GM21447 (cell line): ENCODE measurements at regions not wholly inside any gene's neighbourhood (a gene's known extent, or its start where the extent isn't known, plus 50 kb on each side); places are given as distances from the start of the nearest gene placed in this dataset.

ENCODE experiments used
- ATAC-seq: cut with Tn5 transposase; IDR thresholded peaks from one replicate; pipeline ENCODE4 v1.9.1; 2021; ENCODE audit not compliant: unreplicated experiment

DNA sequence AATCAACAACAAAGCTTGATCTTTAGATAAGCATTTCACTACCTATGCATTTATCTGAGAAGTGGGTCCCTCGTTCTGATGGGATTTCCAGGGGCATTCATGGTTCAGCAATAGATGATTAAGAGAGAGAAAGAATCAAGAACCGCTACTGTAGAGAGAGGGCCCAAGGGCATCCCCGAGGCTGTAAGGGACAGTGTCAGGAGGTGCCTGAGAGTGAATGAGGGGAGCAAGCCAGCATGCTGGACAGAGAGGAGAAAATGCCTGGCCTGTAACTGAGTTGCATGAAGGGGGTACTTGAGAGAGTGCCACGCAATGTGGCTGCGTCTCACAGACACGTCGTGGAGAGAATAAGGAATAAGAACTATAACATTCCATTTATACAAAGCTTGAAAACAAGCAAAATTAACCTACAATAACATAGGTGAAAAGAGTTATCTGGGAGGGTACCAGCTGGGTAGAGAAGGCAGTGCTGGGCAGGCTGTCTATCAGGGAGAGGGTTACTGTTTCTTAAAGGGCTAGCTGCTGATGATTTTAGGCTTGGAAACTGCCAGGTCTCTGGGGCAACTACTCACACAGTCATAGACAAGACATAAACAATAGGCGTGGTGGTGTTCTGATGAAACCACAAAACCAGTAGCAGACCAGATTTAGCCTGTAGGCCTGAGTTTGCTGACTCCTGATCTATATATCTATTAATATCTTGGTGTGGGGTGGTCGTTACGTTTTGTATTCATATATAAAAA is 374.6 kb upstream of the CFAP20DC start:
- ATAC-seq, result no peak

DNA sequence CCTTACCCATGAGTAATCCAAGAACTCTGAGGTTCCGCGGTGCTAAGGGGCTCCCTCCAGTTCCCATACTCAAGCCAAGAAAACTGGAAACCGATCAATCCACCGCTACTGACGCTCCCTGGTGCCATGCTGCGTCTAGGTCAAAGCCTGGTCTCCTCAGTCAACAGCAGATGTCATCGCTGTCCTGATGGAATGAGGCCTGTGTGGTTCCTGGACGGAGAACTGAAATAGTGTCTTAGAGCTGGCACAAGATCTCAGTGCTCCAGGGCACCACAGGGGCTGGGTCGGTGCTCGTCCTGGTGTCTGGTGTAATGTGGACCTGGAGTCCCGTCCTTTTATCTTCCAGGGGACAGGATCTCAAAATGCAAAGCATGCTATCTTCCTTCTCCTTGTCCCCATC is 373.9 kb upstream of the CFAP20DC start:
- no peak for ATAC-seq

DNA sequence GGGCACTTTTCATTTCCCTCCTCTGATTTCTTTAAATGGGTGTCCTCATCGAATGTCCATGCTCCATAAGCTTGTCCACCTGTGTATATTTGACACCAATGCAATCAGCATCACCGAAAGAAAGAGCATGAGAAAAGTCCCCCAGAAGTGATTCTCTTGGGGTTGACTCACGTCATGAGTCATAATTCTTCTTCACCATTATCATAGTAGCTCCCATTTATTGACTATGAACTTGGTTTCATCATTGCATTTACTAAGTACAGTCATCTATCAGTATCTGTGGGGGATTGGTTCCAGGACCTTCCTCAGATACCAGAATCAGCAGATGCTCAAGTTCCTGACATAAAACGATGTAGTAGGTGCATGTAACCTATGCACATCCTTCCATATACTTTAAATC is 372.5 kb upstream of the CFAP20DC start:
- no peak for ATAC-seq

DNA sequence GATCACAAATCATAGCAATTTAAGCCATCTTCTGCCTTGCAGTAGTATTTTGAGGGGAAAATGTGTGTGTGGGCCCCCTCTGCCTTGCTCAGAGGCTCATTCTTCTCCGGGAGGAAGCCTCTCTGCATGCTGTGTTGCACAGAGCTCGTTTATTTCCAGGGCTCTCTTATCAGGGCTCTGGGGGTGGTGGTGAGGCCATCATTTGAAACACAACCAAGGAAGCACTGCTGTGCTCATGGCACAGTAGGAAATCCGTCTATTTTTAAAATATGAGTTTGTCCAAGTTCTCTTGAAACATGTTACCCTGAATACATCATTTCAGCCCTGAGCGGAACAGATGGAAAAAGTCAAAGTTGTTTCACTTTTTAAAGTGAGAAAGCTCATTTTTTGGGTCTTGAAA is 369.0 kb upstream of the CFAP20DC start:
- no peak for ATAC-seq

DNA sequence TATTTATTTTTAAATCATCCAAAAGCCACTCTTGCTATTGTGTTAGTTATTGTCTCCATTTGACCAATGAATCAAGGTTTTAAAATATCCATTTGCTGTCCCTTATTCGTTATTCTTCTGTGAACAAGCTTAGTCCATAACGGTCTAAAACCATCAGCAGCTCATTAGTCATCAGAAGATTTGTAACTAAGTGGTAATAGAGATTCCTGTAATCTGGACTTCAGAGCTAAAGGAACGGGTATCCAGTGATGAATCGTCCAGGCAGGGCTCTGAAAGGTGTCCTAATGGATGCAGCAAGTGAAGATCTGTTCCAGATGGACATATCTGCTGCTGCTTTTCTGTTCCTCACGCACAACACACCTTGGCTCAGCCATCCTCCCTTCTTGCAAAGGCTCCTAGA is 362.7 kb upstream of the CFAP20DC start:
- no peak for ATAC-seq

DNA sequence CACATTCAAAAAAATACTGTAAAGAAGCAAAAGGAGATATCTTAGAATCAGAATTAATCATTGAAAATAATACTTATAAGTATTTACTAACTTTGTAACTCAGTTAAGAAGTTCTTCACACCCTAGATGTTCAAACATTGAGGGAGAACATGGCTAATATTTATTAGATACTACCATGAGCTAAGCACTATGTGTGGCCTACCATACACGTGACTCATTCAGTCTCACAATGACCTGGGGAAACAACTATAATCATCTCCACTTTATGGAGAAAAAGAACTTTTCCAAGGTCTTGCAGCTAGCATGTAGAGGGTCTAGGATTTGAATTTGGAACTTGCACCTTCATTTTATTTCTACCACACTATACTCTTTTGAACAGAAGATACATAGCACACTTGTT is 361.9 kb upstream of the CFAP20DC start:
- no peak for ATAC-seq

DNA sequence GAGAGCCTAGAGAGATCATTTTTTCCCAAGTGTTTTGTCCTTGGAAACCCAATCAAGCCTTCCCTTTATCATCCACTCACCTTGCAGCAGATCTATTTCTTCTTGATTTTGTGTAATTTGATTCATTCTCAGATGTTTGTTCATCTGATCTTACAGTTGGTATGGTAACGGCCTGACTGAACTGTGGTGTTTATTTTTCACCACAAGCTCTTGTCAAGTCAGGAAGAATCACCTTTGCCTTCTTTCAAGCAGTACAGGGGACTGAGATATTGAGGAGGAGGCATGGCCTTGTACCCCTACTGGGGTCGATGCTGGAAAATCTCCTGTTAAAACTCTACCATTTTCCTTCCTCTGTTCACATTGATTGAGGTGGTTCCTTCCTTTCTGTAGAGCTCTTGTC is 361.4 kb upstream of the CFAP20DC start:
- no peak for ATAC-seq

DNA sequence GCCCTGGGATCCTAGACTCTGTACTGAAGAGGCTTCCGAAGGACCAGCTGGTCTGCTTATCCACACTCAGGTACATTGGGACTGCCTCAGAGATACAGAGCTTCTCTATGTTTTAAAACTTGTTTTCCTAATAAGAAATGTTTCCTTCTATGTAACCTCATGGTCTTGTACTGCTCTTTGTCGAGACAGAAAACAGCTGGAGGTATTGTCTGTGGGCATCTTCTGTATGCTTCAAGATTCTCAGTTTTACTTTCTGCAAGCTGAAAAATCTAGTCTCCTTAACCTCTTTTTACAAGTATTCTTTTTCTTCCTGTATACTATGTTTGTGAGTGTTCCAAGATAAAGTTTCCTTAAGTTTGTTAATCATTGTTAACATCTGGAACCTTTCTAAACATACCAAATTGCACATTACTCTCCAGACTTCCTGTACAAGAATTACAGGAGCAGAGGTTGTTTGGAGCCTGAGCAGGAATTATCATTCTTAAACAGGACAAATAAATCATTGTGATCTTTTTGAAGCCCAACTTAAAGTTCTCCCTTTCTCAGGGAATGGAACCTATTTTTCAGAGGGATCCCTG is 358.3 kb upstream of the CFAP20DC start:
- ATAC-seq, result peak; percentile 66

DNA sequence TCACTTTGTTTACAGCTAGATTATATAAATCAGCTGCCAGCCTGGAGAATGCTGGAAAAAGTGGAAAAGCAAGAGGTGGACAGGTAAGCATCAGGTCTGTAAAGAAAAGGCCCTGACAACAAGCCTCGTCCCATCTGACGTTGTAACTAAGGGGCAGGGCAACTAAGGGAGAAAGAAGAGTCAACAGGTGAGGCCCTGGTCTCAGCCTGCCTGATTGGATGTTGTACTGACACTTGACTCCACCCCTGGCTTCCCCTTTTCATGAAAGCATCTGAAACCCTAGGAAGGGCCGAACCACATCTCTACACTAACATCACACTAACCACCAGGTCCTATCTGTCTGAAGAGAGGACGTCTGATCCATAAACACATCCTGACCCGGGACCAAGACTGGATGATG is 357.6 kb upstream of the CFAP20DC start:
- no peak for ATAC-seq

DNA sequence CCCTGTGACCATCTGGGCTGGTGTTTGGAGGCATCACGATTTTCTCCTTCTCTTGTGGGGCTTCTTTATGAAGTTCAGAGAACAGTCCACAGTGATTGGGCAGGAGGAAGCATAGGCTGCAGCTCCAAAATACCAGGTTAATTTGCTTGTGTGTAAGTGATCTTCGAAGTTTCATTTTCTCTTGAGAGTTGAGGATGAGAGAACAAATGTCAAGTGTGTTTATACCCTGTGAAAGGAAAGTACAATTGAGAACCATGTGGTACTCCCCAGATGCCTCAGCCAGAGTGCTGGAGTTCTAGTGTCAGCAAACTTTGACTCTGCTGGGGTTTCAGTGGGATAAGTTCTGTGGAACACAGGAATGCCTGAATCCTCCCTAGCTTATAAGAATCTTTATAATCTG is 357.1 kb upstream of the CFAP20DC start:
- ATAC-seq, result peak; percentile 86

DNA sequence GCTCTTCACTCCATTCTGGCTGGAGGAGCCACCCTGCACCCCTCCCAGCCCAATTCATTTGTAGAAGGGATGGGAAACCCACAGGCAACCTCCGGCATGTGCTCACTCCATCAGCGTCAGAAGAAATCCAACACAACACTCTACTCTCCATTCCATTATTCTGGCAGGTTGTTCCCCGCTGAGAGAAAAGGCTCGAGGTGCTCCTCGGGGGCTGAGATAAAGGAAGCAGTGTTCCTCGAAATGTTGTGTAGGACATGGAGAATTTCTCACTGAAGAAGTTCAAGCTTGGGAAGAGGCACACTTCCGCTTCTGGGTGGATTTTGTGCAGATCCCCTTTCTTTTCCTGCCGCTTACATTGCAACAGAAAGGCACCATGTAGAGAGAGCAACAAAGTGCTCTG is 355.0 kb upstream of the CFAP20DC start:
- ATAC-seq, result no peak

DNA sequence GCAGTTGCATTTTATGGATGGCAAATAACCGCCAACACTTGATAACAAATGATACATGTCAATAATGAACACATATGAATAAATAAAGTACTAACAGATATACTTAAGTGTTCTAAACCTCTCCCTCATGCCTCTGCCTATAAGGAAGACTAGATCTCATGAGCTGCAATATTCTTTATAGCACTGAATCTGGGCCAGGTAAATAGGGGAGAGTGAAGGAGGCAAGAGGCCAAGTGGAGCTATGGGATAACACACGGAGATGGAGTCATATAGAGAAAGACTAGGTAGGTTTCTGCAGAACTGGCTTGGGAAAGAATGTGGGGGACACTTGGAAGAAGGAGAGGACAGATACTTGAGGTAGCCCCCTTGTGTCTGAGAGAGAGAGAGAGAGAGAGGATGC is 354.2 kb upstream of the CFAP20DC start:
- no peak for ATAC-seq

DNA sequence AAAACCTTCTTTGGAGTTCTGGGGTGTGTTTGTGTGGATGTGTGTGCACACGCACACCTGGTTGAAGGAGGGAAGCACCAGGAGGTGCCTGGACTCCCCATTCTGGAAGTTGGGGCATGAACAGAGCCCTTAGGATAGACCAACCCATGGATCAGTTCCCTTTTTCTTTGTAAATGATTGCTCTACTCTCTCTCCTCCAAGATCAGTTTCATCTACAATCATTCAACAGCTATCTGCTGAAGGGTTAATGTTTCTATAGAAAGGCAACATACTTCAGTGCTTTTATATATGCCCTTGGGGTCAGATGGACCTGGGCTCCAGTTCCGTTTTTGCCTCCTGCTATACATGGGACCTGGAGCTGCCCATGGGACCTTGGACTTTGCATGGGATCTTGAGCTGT is 352.1 kb upstream of the CFAP20DC start:
- ATAC-seq, result peak; percentile 59

DNA sequence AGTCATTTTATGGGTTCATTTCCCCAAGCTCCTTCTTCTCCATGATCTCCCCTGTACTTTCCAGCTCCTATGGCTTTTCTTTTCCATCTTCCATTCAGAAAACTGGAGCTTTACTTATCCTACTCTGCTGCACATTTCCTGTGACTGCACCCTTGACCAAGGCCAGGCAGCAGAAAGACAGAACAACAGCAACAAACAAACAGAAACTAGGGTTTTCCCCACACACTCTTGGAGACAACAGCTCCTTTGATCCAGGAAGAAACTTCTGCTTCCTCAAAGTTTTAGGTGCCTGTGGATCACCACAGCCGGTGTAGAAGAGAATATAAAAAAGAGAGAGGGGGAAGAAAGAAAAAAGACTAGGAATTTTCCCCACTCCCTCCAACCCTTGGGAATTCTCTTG is 342.3 kb upstream of the CFAP20DC start:
- ATAC-seq, result no peak

DNA sequence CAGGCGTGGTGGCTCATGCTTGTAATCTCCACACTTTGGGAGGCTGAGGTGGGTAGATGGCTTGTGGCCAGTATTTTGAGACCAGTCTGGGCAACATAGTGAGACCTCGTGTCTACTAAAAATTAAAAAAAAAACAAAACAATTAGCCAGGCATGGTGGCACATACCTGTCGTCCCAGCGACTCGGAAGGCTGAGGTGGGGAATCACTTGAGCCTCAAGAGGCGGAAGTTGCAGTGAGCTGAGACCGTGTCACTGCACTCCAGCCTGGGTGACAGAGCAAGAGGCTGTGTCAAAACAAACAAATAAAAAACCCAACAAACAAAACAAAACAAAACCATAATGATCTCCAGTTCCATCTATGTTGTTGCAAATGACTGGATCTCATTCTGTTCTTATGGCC is 341.3 kb upstream of the CFAP20DC start:
- ATAC-seq, result no peak

DNA sequence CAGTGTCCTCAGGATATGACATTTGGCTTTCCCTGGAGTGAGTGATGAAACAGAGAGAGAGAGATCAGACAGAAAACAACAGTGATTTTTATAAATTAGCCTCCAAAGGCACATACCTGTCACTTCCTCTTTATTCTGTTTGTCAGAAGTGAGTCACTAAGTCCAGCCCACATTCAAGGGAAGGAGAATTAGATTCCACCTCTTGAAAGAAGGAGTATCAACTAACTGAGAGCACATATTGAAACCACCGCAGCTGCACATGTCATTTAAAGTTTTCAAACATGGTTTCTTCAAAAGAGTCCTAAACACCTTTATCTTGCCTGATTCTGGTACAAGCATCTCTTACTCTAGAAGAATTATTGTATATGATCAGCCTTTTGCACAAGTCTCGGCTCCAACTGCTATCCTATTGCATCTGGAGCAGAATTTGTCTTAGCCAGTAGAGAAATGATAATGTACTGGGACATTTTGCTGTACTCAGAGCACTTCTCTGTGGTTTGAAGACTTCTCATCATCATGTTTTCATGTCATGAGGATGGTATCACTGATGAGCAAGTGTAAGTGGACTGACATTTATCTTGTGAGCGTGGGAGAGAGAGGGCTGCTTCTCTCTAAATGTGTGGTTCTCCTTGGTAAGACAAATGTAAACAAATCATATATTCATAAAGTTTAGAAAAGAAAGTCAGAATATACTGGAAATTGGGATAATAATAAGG is 338.9 kb upstream of the CFAP20DC start:
- no peak for ATAC-seq

DNA sequence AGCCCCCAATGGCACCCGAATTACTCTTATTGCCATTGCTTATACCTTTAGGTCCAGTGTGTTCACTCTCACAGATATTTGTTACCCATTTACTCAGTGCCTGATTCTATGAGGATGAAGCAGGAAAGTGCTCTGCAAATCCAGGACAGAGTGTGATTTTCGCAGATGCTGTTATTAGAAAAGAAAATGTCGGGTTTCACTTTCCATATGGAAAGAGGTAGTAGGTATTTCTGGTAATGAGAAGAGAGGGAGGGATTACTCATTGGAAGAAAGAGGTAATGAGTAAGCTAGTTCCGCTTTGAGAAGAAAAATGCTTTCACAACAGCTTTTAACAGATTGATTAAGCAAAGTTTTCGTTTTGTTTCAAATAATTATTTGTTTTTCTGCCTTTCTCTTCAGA is 336.3 kb upstream of the CFAP20DC start:
- peak; percentile 84 for ATAC-seq

DNA sequence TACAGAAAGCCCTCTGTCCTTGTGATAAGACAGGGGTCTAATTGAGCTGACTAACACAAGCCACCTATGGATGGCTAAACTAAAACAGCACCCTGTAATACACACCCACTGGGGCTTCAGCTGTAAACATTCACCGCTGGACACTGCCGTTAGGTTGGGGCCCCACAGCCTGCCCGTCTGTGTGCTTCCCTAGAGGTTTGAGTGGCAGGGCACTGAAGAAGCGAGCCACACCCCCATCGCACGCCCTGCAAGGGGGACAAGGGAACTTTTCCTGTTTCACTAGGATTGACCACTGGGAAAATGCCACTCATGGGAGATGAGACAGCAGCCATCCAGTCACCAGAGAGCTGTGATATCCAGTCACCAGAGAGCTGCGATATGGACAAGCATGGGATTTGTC is 335.7 kb upstream of the CFAP20DC start:
- ATAC-seq, result no peak

DNA sequence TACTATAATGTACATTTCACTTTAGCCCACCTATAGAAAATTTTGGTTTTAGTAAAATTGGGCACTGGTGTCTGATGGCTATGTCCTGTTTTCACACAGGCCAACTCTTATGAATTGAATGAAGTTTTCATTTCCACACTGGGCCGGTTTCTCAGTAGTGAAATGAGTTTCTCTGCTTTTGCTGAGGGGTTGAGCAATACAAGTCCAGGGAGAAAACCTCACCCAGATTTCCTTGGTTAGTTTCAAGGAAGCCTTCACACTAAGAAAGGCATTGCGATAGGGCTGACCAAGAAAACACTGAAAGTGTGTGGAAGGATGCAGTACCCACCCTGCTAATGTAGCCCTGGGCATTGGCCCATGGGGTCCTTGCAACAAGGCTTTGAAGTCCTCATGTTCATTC is 331.5 kb upstream of the CFAP20DC start:
- ATAC-seq, result peak; percentile 69

DNA sequence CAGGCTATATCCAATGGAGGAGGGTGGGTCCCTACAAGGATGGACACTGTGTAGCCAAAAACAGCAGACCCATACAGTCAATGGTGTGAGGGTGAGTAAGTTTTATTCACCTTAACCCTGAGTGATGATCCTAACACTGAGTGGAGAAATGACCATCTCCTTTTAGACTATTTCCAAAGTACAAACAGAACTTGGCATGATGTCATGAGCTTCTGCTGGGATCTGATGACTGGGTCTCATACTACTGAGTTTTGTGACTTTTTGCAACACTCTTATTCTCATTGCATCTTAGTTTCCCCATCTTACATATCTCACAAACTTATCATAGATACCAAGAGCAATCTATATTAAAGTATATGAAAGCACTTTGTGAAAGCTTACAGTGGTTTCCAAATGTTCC is 330.3 kb upstream of the CFAP20DC start:
- no peak for ATAC-seq

DNA sequence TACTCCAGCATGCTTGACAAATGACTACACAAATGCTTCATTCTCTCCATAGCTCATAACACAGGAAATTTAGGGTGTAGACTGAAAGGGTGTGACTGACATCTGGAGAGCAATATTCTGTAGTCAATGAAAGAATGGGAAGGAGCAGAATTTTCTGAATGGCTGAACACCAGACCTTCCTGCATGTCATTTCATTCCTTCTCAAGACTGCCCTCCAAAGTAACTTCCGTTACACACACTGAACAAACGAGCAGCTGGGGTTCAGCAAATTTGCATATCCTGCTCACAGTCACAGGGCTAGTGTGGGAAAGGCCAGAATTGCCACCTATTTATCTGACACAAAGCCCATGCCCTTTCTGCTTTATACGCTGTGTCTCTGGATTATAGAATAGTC is 325.0 kb upstream of the CFAP20DC start:
- peak; percentile 100 for ATAC-seq

DNA sequence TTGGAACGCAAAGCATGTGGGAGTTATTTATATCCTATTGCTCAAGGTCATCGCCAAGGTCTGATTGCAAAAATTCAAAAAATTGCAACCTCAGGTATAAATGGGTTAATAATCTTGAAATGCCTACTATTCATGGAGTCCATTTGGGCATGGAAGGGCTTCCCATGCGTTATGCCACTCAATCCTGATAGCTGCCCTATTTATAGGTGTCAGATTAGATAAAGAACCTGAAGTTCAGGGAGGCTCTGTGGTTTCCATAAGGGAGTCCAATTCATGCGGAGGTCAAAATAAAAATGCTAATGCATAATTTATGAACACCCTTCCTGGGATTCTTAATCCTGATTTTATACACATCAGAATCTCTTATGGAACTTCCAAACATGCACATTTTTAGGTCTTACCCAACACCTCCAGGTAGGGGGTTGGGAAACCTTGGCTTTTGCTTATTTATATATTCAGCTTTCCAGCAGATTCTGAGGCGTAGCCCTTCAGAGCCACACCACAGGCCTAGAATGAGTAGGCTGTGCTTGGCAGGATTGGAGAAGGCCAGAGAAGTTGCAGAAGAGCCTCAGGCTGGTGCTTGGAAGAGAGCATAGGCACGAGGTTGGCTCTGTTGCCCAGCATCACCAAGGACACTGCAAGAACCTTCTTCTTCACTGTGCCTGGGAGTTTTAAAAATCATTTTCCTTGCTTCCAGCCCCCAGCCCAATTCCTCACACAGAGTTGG is 324.4 kb upstream of the CFAP20DC start:
- peak; percentile 14 for ATAC-seq
